IPS-20b (cell line): ENCODE measurements at regions not wholly inside any gene's neighbourhood (a gene's known extent, or its start where the extent isn't known, plus 50 kb on each side); places are given as distances from the start of the nearest gene placed in this dataset.

ENCODE experiments used
- H3K27ac ChIP-seq: one replicate; pipeline ENCODE4 v1.5.1; 2013; ENCODE audit warnings: low read length
- H3K27me3 ChIP-seq: 2 replicates; pipeline ENCODE4 v1.6.1; 2013; ENCODE audit warnings: mild to moderate bottlenecking, low read length, inconsistent platforms; ENCODE audit not compliant: insufficient read depth
- H3K36me3 ChIP-seq: 2 replicates; pipeline ENCODE4 v1.6.1; 2013; ENCODE audit warnings: low read depth, mild to moderate bottlenecking, inconsistent platforms, low read length, moderate library complexity; ENCODE audit not compliant: insufficient read depth
- H3K4me1 ChIP-seq: 2 replicates; pipeline ENCODE4 v1.6.1; 2013; ENCODE audit warnings: mild to moderate bottlenecking, control low read depth, inconsistent platforms, low read length, moderate library complexity; ENCODE audit not compliant: insufficient read depth
- H3K4me3 ChIP-seq: 2 replicates; pipeline ENCODE4 v1.5.1; 2013; ENCODE audit warnings: mild to moderate bottlenecking, low read length, inconsistent platforms
- H3K9ac ChIP-seq: 2 replicates; pipeline ENCODE4 v1.6.1; 2013; ENCODE audit warnings: low read depth, mild to moderate bottlenecking, inconsistent platforms, low read length, moderate library complexity
- H3K9me3 ChIP-seq: 2 replicates; pipeline ENCODE4 v1.6.1; 2013; ENCODE audit warnings: mild to moderate bottlenecking, low read depth, low read length, inconsistent platforms; ENCODE audit not compliant: insufficient read depth

GRCh38 chr5:40270274-40270845 is 409.4 kb upstream of the PTGER4 start:
- Histone ChIP-seq H3K4me1 (no peaks in the 10 kb centered on the region), H3K9me3 (no peaks in the 10 kb centered on the region), H3K27ac (no peak overlapping the region), H3K27me3 (no peaks in the 10 kb centered on the region), H3K36me3 (no peaks in the 10 kb centered on the region), H3K4me3 (no peak overlapping the region), H3K9ac (no peak overlapping the region)

DNA sequence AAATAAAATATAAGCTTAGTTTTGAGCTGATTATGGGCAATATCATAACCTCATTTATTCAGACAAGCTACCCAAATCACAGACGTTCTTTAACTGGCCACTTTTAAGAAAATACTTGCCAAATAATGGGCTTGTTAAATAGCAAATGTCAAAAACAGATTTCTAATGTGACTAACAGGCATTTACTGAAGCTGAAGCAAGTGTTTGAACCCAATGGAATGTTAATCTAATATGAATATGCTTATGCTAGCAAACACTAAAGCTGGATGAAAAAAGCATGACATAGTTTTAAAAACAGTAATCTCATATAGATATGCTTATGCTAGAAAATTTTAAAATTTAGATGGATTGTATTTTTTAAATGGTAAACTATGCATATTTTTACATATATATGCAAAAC is 411.6 kb upstream of the PTGER4 start:
- Histone ChIP-seq H3K36me3 (no peaks in the 10 kb centered on the region), H3K4me3 (no peak overlapping the region), H3K27ac (no peak overlapping the region), H3K9me3 (no peaks in the 10 kb centered on the region), H3K27me3 (no peaks in the 10 kb centered on the region), H3K9ac (no peak overlapping the region), H3K4me1 (no peaks in the 10 kb centered on the region)

DNA sequence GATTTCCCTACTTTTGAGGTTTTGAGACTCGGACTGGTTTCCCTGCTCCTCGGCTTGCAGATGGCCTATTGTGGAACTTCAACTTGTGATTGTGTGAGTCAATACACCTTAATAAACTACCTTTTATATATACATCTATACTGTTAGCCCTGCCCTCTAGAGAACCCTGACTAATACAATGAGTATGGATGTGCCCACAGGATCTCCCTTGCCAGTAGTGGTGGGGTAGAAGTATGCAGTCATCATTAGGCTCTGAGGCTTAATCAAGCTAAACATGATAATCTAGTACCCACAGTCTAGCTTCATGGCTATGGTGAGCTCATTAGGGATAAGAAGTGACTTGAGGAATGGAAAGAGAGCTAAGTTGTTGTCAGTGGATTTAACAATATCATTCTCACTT is 412.8 kb upstream of the PTGER4 start:
- Histone ChIP-seq H3K36me3 (no peaks in the 10 kb centered on the region), H3K4me1 (no peaks in the 10 kb centered on the region), H3K9ac (no peak overlapping the region), H3K4me3 (no peak overlapping the region), H3K27ac (no peak overlapping the region), H3K9me3 (no peaks in the 10 kb centered on the region), H3K27me3 (no peaks in the 10 kb centered on the region)

GRCh38 chr5:40261984-40262383 is 417.7 kb upstream of the PTGER4 start:
- Histone ChIP-seq H3K27me3 (no peaks in the 10 kb centered on the region), H3K9ac (no peak overlapping the region), H3K9me3 (no peaks in the 10 kb centered on the region), H3K4me1 (no peaks in the 10 kb centered on the region; the same call in 1 of the 2 replicates), H3K36me3 (no peaks in the 10 kb centered on the region), H3K27ac (no peak overlapping the region), H3K4me3 (no peak overlapping the region)

DNA sequence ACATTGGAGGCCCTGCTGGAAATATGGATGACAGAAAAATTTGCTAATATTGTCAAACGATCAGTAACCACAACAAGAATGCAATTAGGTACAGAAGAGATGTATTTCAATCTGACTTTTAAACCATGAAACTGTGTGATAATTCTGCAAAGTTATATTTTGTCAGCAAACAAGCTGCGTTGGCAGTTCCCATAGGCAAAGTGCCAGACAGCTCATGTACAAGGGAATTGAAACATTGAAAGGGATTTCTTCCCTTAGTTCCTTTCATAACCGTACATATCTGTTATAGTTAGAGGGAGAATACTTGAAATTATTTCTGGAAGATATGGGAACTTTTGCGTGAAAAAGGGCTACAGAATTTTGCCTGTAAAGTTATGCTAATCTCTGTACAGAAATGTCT is 419.4 kb upstream of the PTGER4 start:
- H3K27me3 ChIP-seq, result no peaks in the 10 kb centered on the region
- H3K4me1 ChIP-seq, result no peaks in the 10 kb centered on the region; the same call in 1 of the 2 replicates
- H3K9ac ChIP-seq, result no peak overlapping the region
- no peak overlapping the region for H3K27ac ChIP-seq
- no peak overlapping the region for H3K4me3 ChIP-seq
- no peaks in the 10 kb centered on the region for H3K36me3 ChIP-seq
- no peaks in the 10 kb centered on the region for H3K9me3 ChIP-seq

DNA sequence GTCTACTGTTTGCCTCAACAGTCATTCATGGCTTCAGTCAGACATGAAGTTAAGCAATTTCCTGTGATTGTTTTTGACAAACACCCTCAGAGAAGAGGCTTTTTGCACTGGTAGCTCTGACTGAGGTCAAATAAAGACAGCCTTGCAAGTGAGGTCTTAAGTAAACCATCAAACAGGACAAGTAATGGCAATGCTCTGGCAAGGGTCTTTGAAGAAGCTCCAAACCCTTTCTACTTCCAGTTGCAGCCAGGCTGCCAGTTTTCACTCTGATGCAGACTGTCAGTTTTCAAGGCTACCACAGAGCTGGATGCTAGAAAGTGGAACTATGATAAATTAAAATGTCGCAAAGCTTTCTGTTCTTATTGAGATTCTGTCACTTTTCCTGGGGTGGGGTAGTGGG is 421.5 kb upstream of the PTGER4 start:
- Histone ChIP-seq H3K27ac (no peak overlapping the region), H3K9ac (no peak overlapping the region), H3K4me1 (no peaks in the 10 kb centered on the region; the same call in 1 of the 2 replicates), H3K27me3 (no peaks in the 10 kb centered on the region), H3K9me3 (no peaks in the 10 kb centered on the region), H3K36me3 (no peaks in the 10 kb centered on the region), H3K4me3 (no peak overlapping the region)

- no peak overlapping the region for H3K9ac ChIP-seq
- H3K27ac ChIP-seq, result no peak overlapping the region
- no peak overlapping the region for H3K4me3 ChIP-seq
- no peaks in the 10 kb centered on the region for H3K36me3 ChIP-seq
- H3K4me1 ChIP-seq, result no peaks in the 10 kb centered on the region
- H3K9me3 ChIP-seq, result no peaks in the 10 kb centered on the region
- no peaks in the 10 kb centered on the region for H3K27me3 ChIP-seq
These were observed 439.0 kb upstream of the PTGER4 start for GRCh38 chr5:40240671-40241070.

DNA sequence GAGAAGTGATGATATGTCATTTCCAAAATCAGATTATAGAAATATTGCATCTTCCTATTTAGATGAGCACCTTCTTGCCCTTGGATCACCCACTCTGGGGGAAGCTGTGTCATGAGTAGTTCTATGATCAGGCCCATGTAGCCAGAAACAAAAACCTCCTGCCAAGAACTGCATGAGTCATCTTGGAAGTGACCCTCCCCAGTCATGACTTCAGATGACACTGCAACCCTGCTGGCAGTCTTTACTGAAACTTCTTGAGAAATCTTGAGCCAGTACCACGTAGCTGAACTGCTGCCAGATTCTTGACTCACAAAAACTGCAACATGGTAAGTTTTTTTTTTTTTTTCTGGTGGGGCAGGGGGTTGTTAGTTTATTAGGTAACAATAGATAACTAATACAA is 439.6 kb upstream of the PTGER4 start:
- Histone ChIP-seq H3K9ac (no peak overlapping the region), H3K9me3 (no peaks in the 10 kb centered on the region), H3K27me3 (no peaks in the 10 kb centered on the region), H3K4me1 (no peaks in the 10 kb centered on the region), H3K36me3 (no peaks in the 10 kb centered on the region), H3K4me3 (no peak overlapping the region), H3K27ac (no peak overlapping the region)

DNA sequence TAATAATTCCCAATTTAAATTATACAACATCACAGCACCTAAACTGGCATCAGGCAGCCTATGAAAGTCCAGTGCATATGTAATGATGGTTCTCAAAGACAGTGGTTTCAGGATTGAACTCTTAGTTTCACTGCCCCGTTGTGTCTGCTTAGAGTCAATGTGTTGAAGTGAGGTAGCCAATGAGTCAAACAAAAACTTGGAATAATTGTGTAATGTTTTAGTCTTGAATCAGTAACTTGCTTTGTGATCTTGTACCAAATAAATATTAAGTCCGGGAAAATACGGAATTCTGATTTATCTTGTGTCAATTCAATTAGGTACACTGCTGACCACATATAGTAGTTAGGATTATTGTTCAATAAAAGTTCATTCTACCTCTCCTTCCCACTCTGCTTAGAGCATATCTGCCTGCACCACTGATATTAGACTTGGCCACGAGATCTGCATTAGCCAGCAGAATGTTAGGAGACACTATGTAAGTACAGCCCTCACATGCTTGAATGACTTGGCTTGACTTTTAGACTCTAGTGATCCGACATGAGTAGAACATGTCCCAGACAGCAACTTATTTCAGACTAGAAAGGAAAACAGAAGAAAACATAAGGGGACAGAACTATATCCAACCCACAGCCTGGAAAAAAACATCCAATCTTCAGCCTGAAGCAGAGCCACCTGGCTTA is 441.5 kb upstream of the PTGER4 start:
- Histone ChIP-seq H3K27ac (no peak overlapping the region), H3K9me3 (no peaks in the 10 kb centered on the region), H3K4me3 (no peak overlapping the region), H3K27me3 (no peaks in the 10 kb centered on the region), H3K9ac (no peak overlapping the region), H3K36me3 (no peaks in the 10 kb centered on the region), H3K4me1 (no peaks in the 10 kb centered on the region)

DNA sequence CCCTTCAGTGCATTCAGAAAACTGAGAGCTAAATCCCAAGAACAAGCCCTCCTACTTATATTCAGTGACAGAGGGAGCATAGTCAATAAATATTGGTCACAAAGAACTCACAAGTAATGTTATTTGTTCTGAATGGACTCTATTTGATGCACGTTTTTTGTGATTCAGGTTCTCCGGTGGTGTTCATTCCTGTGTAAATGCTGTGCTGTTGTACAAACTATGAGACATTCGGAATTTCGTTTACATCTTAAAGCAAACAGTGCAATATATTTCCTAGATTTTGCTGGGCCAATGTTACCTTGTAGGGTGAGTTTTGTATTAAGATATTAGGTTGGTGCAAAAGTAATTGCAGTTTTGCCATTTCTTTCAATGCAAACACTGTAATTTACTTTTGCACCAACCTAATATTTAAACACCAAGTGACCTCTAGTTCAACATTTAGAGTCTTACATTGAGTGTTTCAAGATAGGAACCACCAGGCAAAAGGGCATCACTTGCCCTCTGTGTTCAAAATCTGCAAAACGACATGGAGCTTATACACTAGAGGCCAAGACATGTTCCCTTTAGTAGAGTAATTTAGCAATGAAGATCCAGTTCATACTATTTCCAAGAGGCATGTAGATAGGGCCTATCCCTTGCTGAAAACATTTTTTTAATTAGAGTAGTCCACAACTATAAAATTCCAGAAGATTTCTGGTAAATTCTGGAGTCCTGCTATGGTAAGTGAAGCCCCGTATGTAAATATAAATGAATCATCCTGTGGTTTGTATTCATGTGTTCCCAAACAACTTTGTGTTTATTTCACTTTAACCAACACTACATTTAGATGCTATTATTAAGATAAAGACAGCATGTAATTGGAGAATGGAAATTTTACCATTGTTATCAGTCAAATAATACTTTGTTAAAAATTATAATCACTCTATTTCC is 444.0 kb upstream of the PTGER4 start:
- Histone ChIP-seq H3K4me1 (no peaks in the 10 kb centered on the region), H3K9me3 (no peaks in the 10 kb centered on the region), H3K27ac (no peak overlapping the region), H3K27me3 (no peaks in the 10 kb centered on the region), H3K4me3 (no peak overlapping the region), H3K36me3 (no peaks in the 10 kb centered on the region), H3K9ac (no peak overlapping the region)

- H3K4me1 ChIP-seq, result no peaks in the 10 kb centered on the region
- H3K36me3 ChIP-seq, result no peaks in the 10 kb centered on the region
- H3K4me3 ChIP-seq, result no peak overlapping the region
- no peak overlapping the region for H3K27ac ChIP-seq
- no peak overlapping the region for H3K9ac ChIP-seq
- no peaks in the 10 kb centered on the region for H3K9me3 ChIP-seq
- no peaks in the 10 kb centered on the region for H3K27me3 ChIP-seq
These were observed 446.4 kb upstream of the PTGER4 start for GRCh38 chr5:40233268-40233667.

DNA sequence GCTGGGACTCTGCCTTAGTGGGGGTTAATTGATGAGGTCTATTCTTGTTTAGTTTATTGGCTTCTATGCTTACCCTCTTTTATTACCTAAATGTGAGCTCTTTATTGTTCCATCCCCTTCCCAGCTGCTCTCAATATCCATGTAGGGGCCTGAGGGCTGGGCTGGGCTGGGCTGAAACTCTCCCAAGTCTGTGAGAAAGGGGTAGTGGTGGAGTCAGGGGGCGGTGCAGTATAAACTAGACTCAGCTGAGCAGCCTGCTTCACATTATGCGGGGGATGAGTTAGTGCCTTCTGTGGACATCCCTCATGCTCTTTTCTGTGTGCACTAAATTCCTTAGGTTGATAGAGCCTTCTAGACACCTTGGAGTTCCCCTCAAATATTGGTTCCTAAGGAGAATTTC is 451.8 kb upstream of the PTGER4 start:
- no peaks in the 10 kb centered on the region for H3K36me3 ChIP-seq
- no peak overlapping the region for H3K27ac ChIP-seq
- H3K27me3 ChIP-seq, result no peaks in the 10 kb centered on the region
- H3K9me3 ChIP-seq, result no peaks in the 10 kb centered on the region
- H3K4me1 ChIP-seq, result peaks cover 7% of the 10 kb centered on the region; the same call in 1 of the 2 replicates
- no peak overlapping the region for H3K4me3 ChIP-seq
- H3K9ac ChIP-seq, result no peak overlapping the region
